PC-3 (cell line): ENCODE measurements at regions not wholly inside any gene's neighbourhood (a gene's known extent, or its start where the extent isn't known, plus 50 kb on each side); places are given as distances from the start of the nearest gene placed in this dataset.

ENCODE experiments used
- ATAC-seq: fragments of 200-7000 bp; cut with Tn5 transposase; 2 replicates; pipeline ENCODE4 v1.9.1; 2020; ENCODE audit warnings: mild to moderate bottlenecking, moderate library complexity
- BruUV-seq: library from RNA; stranded (reverse); fragments of 400-500 nt; replicated peaks from 2 replicates; lab custom pipeline; 2021; lab: Mats Ljungman, UMichigan
- CTCF ChIA-PET: fragments of 300-600 bp; sonication (Branson Sonifier 250); formaldehyde crosslinking; loops from one replicate; lab custom pipeline; 2022; ENCODE audit warnings: antibody characterized with exemption; lab: Charles Lee
- POLR2A ChIA-PET: fragments of 300-600 bp; sonication (Branson Sonifier 250); formaldehyde crosslinking; loops from one replicate; lab custom pipeline; 2022; ENCODE audit warnings: antibody characterized with exemption; ENCODE audit not compliant: unreplicated experiment; lab: Charles Lee
- DNase-seq: peaks from one replicate; pipeline ENCODE4 v3.0.0-alpha.2; 2015
- H2AFZ ChIP-seq: fragments of 300-600 bp; sonication (generic); 2 replicates; pipeline ENCODE4 v1.6.0; 2016; ENCODE audit warnings: antibody characterized with exemption, low read length
- H3F3A ChIP-seq: fragments of 300-600 bp; sonication (generic); one replicate; pipeline ENCODE4 v1.6.0; 2017; ENCODE audit warnings: antibody characterized with exemption, low read length, control low read depth, mild to moderate bottlenecking; ENCODE audit not compliant: unreplicated experiment
- H3K27ac ChIP-seq: fragments of 300-600 bp; sonication (generic); 2 replicates; pipeline ENCODE4 v1.5.1; 2016; ENCODE audit warnings: mild to moderate bottlenecking, low read length
- H3K27me3 ChIP-seq: fragments of 300-600 bp; sonication (generic); 2 replicates; pipeline ENCODE4 v1.6.1; 2016; ENCODE audit warnings: low read length, mixed read lengths
- H3K36me3 ChIP-seq: fragments of 300-600 bp; sonication (generic); 2 replicates; pipeline ENCODE4 v1.6.1; 2016; ENCODE audit warnings: low read depth, mixed run types, low read length, mixed read lengths
- H3K4me1 ChIP-seq: fragments of 300-600 bp; sonication (generic); 2 replicates; pipeline ENCODE4 v1.5.1; 2016; ENCODE audit warnings: low read length; ENCODE audit not compliant: insufficient read depth
- H3K4me2 ChIP-seq: fragments of 300-600 bp; sonication (generic); 2 replicates; pipeline ENCODE4 v1.6.0; 2016; ENCODE audit warnings: low read length
- H3K4me3 ChIP-seq: fragments of 300-600 bp; sonication (generic); 2 replicates; pipeline ENCODE4 v1.5.1; 2016; ENCODE audit warnings: mild to moderate bottlenecking, low read length, mixed read lengths
- H3K79me2 ChIP-seq: fragments of 300-600 bp; sonication (generic); 2 replicates; pipeline ENCODE4 v1.6.1; 2017; ENCODE audit warnings: low read length, mixed read lengths
- H3K9ac ChIP-seq: fragments of 300-600 bp; sonication (generic); 2 replicates; pipeline ENCODE4 v1.6.0; 2016; ENCODE audit warnings: mild to moderate bottlenecking, low read length
- H3K9me2 ChIP-seq: fragments of 300-600 bp; sonication (generic); replicated peaks from 2 replicates; pipeline ENCODE4 v1.6.1; 2016; ENCODE audit warnings: mixed run types, low read length, mixed read lengths
- H3K9me3 ChIP-seq: fragments of 300-600 bp; sonication (generic); 2 replicates; pipeline ENCODE4 v1.6.1; 2016; ENCODE audit warnings: low read length, mixed read lengths
- H4K20me1 ChIP-seq: fragments of 300-600 bp; sonication (generic); 2 replicates; pipeline ENCODE4 v1.6.1; 2016; ENCODE audit warnings: low read length, mixed read lengths
- CTCF ChIP-seq: fragments of 300-600 bp; sonication (generic); conservative IDR thresholded peaks from 2 replicates; pipeline ENCODE4 v1.5.1; 2017; ENCODE audit warnings: antibody characterized with exemption, low read depth, mild to moderate bottlenecking, low read length
- EZH2 ChIP-seq: fragments of 300-600 bp; sonication (generic); IDR thresholded peaks from one replicate; pipeline ENCODE4 v1.6.1; 2017; ENCODE audit warnings: antibody characterized with exemption, mild to moderate bottlenecking, low read length; ENCODE audit not compliant: unreplicated experiment
- EZH2phosphoT487 ChIP-seq: fragments of 300-600 bp; sonication (generic); IDR thresholded peaks from 2 replicates; pipeline ENCODE4 v1.6.1; 2018; ENCODE audit warnings: mild to moderate bottlenecking, antibody characterized with exemption, low read length, borderline replicate concordance
- intact Hi-C: fragments of 100-400 bp; cut with micrococcal nuclease; formaldehyde crosslinking; loops from 2 replicates; pipeline ENCODE4 v1.9.0; 2023

- H3K4me1 ChIP-seq: peaks cover 13% of the 10 kb centered on the region
- no peak overlapping the region for H3K4me3 ChIP-seq
- no peaks in the 10 kb centered on the region for H3K79me2 ChIP-seq
- no peak overlapping the region for H3K27ac ChIP-seq
- DNase-seq: no peak
- H3K36me3 ChIP-seq: no peaks in the 10 kb centered on the region
- no peak for ATAC-seq
- no peaks in the 10 kb centered on the region for H3K9me3 ChIP-seq
- intact Hi-C loops: no loop called here
- no peaks in the 10 kb centered on the region for H3K27me3 ChIP-seq
- no peaks in the 10 kb centered on the region for H4K20me1 ChIP-seq
- POLR2A ChIA-PET: no interaction called here
- no TSS peak for BruUV-seq
- no peak for TF ChIP-seq EZH2
- TF ChIP-seq EZH2phosphoT487: no peak
- TF ChIP-seq CTCF: no peak
- CTCF ChIA-PET: no interaction called here
- H2AFZ ChIP-seq: no peak overlapping the region
- no peak overlapping the region for H3K4me2 ChIP-seq
- no peak overlapping the region for H3K9ac ChIP-seq
- H3F3A ChIP-seq: no peaks in the 10 kb centered on the region
- no peaks in the 10 kb centered on the region for H3K9me2 ChIP-seq
These were observed 145.3 kb downstream of the CTTN start for GRCh38 chr11:70543611-70544010.

GRCh38 chr11:70544067-70544773, 145.9 kb downstream of the CTTN start:
- Histone ChIP-seq H3K9ac (no peak overlapping the region), H3K27me3 (no peaks in the 10 kb centered on the region), H3K36me3 (no peaks in the 10 kb centered on the region), H3K9me2 (no peaks in the 10 kb centered on the region), H3K4me1 (peaks cover 13% of the 10 kb centered on the region), H2AFZ (no peak overlapping the region), H3K4me2 (no peak overlapping the region), H3F3A (no peaks in the 10 kb centered on the region), H4K20me1 (no peaks in the 10 kb centered on the region), H3K9me3 (no peaks in the 10 kb centered on the region), H3K4me3 (no peak overlapping the region), H3K27ac (no peak overlapping the region), H3K79me2 (no peaks in the 10 kb centered on the region)
- POLR2A ChIA-PET: no interaction called here
- CTCF ChIA-PET: no interaction called here
- ATAC-seq: no peak
- intact Hi-C loops: no loop called here
- no TSS peak for BruUV-seq
- TF ChIP-seq CTCF (no peak), EZH2phosphoT487 (no peak), EZH2 (no peak)
- no peak for DNase-seq

GRCh38 chr11:70544774-70545609, 146.7 kb downstream of the CTTN start:
- Histone ChIP-seq H3K36me3 (no peaks in the 10 kb centered on the region), H3K9me3 (no peaks in the 10 kb centered on the region), H3K9ac (no peak overlapping the region), H3K4me1 (peaks cover 13% of the 10 kb centered on the region), H3K4me2 (peak overlapping the region; percentile 24), H3F3A (no peaks in the 10 kb centered on the region), H4K20me1 (no peaks in the 10 kb centered on the region), H3K4me3 (no peak overlapping the region), H2AFZ (no peak overlapping the region), H3K27me3 (no peaks in the 10 kb centered on the region), H3K27ac (peak overlapping the region; percentile 15), H3K9me2 (no peaks in the 10 kb centered on the region), H3K79me2 (no peaks in the 10 kb centered on the region)
- TF ChIP-seq EZH2phosphoT487: no peak
- TF ChIP-seq CTCF: no peak
- ChIA-PET POLR2A (no interaction called here), CTCF (interaction anchor here (0.6 kb wide), 1 partner anchor 11 kb away, joined by 3 read pairs; no protein-coding TSS in a partner anchor)
- DNase-seq (peak; percentile 74), ATAC-seq (peak; percentile 88)
- intact Hi-C loops: no loop called here
- no TSS peak for BruUV-seq
